HCT116 (cell line): ENCODE measurements at regions not wholly inside any gene's neighbourhood (a gene's known extent, or its start where the extent isn't known, plus 50 kb on each side); places are given as distances from the start of the nearest gene placed in this dataset.

Source experiments
- ATAC-seq: fragments of 200-7000 bp; cut with Tn5 transposase; 2 replicates; pipeline ENCODE4 v1.9.1; 2020; ENCODE audit warnings: mild to moderate bottlenecking, moderate library complexity
- BruUV-seq: library from RNA; stranded (reverse); fragments of 400-500 nt; replicated peaks from 2 replicates; lab custom pipeline; 2021; lab: Mats Ljungman, UMichigan
- CTCF ChIA-PET: fragments of 300-600 bp; sonication (Branson Sonifier 250); formaldehyde crosslinking; loops from one replicate; lab custom pipeline; 2021; ENCODE audit warnings: antibody characterized with exemption; lab: Charles Lee
- POLR2A ChIA-PET: fragments of 300-600, 350-600 bp; sonication (Branson Sonifier 250); formaldehyde crosslinking; loops from one replicate; lab custom pipeline; 2021; ENCODE audit warnings: antibody characterized with exemption; lab: Charles Lee
- RAD21 ChIA-PET, 2 experiments: fragments of 300-600 bp; sonication (Branson Sonifier 250); formaldehyde crosslinking; loops; one replicate each; lab custom pipeline; 2023; ENCODE audit warnings: low total read pairs in 2 of 2; ENCODE audit not compliant: uncharacterized antibody in 2 of 2, unreplicated experiment in 2 of 2, low non-redundant PET in 1 of 2; lab: Charles Lee
- DNase-seq: peaks from one replicate; pipeline ENCODE4 v3.0.0-alpha.2; 2010; ENCODE audit warnings: low read depth, low spot score
- H2AFZ ChIP-seq: fragments of 200-600 bp; shearing (Covaris generic), sonication (generic); 2 replicates; pipeline ENCODE4 v1.6.1; 2017; ENCODE audit warnings: low read depth, mixed run types, mixed read lengths, antibody characterized with exemption, low read length; ENCODE audit not compliant: poor library complexity, severe bottlenecking
- H3K27ac ChIP-seq: 2 replicates; pipeline ENCODE4 v1.5.1; 2012; ENCODE audit warnings: low read depth, low read length
- H3K27me3 ChIP-seq: fragments of 200-600 bp; sonication (generic); 2 replicates; pipeline ENCODE4 v1.6.1; 2016; ENCODE audit warnings: mixed run types, low read length, mixed read lengths; ENCODE audit not compliant: insufficient read depth
- H3K36me3 ChIP-seq, 2 experiments: fragments of 200-500 bp in 1 of 2; fragments of 200-600 bp in 1 of 2; sonication (Bioruptor generic) in 1 of 2; sonication (generic) in 1 of 2; 2 replicates each; pipeline versions ENCODE4 v1.5.1 to v1.6.1; 2014 to 2016; ENCODE audit warnings: low read length in 2 of 2, inconsistent platforms in 1 of 2, mixed read lengths in 1 of 2, mixed run types in 1 of 2; ENCODE audit not compliant: insufficient read depth in 2 of 2, control insufficient read depth in 1 of 2
- H3K4me1 ChIP-seq, 2 experiments: fragments of 200-600 bp in 1 of 2; sonication (generic) in 1 of 2; 2 replicates each; pipeline versions ENCODE4 v1.5.1 to v1.6.1; 2012 to 2017; ENCODE audit warnings: low read length in 2 of 2, inconsistent platforms in 1 of 2, mild to moderate bottlenecking in 1 of 2, mixed read lengths in 1 of 2, mixed run types in 1 of 2, moderate library complexity in 1 of 2; ENCODE audit not compliant: insufficient read depth in 2 of 2, control insufficient read depth in 1 of 2
- H3K4me2 ChIP-seq: fragments of 200-600 bp; sonication (generic); 2 replicates; pipeline ENCODE4 v1.6.1; 2017; ENCODE audit warnings: mixed run types, low read length, mixed read lengths
- H3K4me3 ChIP-seq, 2 experiments: fragments of 200-600 bp in 1 of 2; sonication (generic) in 1 of 2; replicated peaks in 1 of 2; 2 replicates each; pipeline ENCODE4 v1.5.1; 2011 to 2016; ENCODE audit warnings: low read length in 2 of 2, control low read depth in 1 of 2, low read depth in 1 of 2, mild to moderate bottlenecking in 1 of 2, mixed read lengths in 1 of 2, mixed run types in 1 of 2
- H3K79me2 ChIP-seq: fragments of 200-600 bp; sonication (generic); 2 replicates; pipeline ENCODE4 v1.6.1; 2017; ENCODE audit warnings: mild to moderate bottlenecking, mixed run types, low read length, moderate library complexity, mixed read lengths; ENCODE audit not compliant: insufficient read depth
- H3K9ac ChIP-seq: fragments of 200-600 bp; sonication (generic); 2 replicates; pipeline ENCODE4 v1.6.1; 2016; ENCODE audit warnings: low read length, mixed read lengths
- H3K9me2 ChIP-seq: fragments of 200-600 bp; sonication (generic), shearing (Covaris generic); 2 replicates; pipeline ENCODE4 v1.6.1; 2017; ENCODE audit warnings: mixed run types, mild to moderate bottlenecking, moderate library complexity; ENCODE audit not compliant: insufficient read depth
- H3K9me3 ChIP-seq, 2 experiments: fragments of 200-500 bp in 1 of 2; fragments of 200-600 bp in 1 of 2; sonication (Bioruptor generic) in 1 of 2; sonication (generic) in 1 of 2; 2 replicates each; pipeline ENCODE4 v1.6.1; 2014 to 2017; ENCODE audit warnings: low read length in 2 of 2, mixed read lengths in 2 of 2, inconsistent platforms in 1 of 2, low read depth in 1 of 2, mild to moderate bottlenecking in 1 of 2, mixed run types in 1 of 2, moderate library complexity in 1 of 2; ENCODE audit not compliant: control insufficient read depth in 1 of 2, insufficient read depth in 1 of 2
- H4K20me1 ChIP-seq: fragments of 200-600 bp; sonication (generic), shearing (Covaris generic); 2 replicates; pipeline ENCODE4 v1.6.1; 2017; ENCODE audit warnings: mixed run types, mild to moderate bottlenecking, moderate library complexity; ENCODE audit not compliant: insufficient read depth
- EZH2 ChIP-seq: fragments of 200-600 bp; sonication (generic); IDR thresholded peaks from 2 replicates; pipeline ENCODE4 v1.6.1; 2017; ENCODE audit warnings: antibody characterized with exemption, mixed run types
- EZH2phosphoT487 ChIP-seq: fragments of 200-600 bp; IDR thresholded peaks from 2 replicates; pipeline ENCODE4 v1.6.1; 2018; ENCODE audit warnings: antibody characterized with exemption, borderline replicate concordance
- SP1 ChIP-seq: IDR thresholded peaks from 2 replicates; pipeline ENCODE4 v1.6.1; 2012; ENCODE audit warnings: low read depth
- SRF ChIP-seq: IDR thresholded peaks from 2 replicates; pipeline ENCODE4 v1.6.1; 2012; ENCODE audit warnings: low read depth
- TCF7L2 ChIP-seq: IDR thresholded peaks from 2 replicates; pipeline ENCODE4 v1.7.0; 2011; ENCODE audit warnings: borderline replicate concordance, inconsistent platforms; ENCODE audit not compliant: insufficient read depth, insufficient read length; ENCODE audit errors: extremely low read depth
- ZBTB33 ChIP-seq: IDR thresholded peaks from 2 replicates; pipeline ENCODE4 v1.6.1; 2011; ENCODE audit warnings: mild to moderate bottlenecking, low read length, moderate library complexity; ENCODE audit not compliant: insufficient replicate concordance; ENCODE audit errors: extremely low read depth
- ZNF274 ChIP-seq: fragments of 200-500 bp; sonication (Bioruptor generic); IDR thresholded peaks from 2 replicates; pipeline ENCODE4 v1.6.1; 2014; ENCODE audit warnings: mild to moderate bottlenecking, low read depth, low read length, inconsistent platforms
- intact Hi-C: fragments of 100-400 bp; cut with micrococcal nuclease; formaldehyde crosslinking; loops from 2 replicates; pipeline ENCODE4 v1.10.0; 2022
- TF ChIP-seq, protein P1 (sequence below): IDR thresholded peaks from 2 replicates; pipeline ENCODE4 v1.6.1; 2012; ENCODE audit warnings: low read depth

- TF ChIP-seq EZH2phosphoT487 (no peak), SRF (no peak), EZH2 (no peak), TCF7L2 (no peak), ZNF274 (no peak), ZBTB33 (no peak), SP1 (no peak)
- TF ChIP-seq, protein P1, sequence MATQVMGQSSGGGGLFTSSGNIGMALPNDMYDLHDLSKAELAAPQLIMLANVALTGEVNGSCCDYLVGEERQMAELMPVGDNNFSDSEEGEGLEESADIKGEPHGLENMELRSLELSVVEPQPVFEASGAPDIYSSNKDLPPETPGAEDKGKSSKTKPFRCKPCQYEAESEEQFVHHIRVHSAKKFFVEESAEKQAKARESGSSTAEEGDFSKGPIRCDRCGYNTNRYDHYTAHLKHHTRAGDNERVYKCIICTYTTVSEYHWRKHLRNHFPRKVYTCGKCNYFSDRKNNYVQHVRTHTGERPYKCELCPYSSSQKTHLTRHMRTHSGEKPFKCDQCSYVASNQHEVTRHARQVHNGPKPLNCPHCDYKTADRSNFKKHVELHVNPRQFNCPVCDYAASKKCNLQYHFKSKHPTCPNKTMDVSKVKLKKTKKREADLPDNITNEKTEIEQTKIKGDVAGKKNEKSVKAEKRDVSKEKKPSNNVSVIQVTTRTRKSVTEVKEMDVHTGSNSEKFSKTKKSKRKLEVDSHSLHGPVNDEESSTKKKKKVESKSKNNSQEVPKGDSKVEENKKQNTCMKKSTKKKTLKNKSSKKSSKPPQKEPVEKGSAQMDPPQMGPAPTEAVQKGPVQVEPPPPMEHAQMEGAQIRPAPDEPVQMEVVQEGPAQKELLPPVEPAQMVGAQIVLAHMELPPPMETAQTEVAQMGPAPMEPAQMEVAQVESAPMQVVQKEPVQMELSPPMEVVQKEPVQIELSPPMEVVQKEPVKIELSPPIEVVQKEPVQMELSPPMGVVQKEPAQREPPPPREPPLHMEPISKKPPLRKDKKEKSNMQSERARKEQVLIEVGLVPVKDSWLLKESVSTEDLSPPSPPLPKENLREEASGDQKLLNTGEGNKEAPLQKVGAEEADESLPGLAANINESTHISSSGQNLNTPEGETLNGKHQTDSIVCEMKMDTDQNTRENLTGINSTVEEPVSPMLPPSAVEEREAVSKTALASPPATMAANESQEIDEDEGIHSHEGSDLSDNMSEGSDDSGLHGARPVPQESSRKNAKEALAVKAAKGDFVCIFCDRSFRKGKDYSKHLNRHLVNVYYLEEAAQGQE: no peak
- intact Hi-C loops: no loop called here
- no peak overlapping the region for H3K9ac ChIP-seq
- POLR2A ChIA-PET: no interaction called here
- no peaks in the 10 kb centered on the region for H3K4me1 ChIP-seq
- BruUV-seq: no TSS peak
- no peak overlapping the region for H2AFZ ChIP-seq
- no peak overlapping the region for H3K4me2 ChIP-seq
- no peaks in the 10 kb centered on the region for H3K27me3 ChIP-seq
- RAD21 ChIA-PET: no interaction called here
- no peaks in the 10 kb centered on the region for H3K36me3 ChIP-seq
- CTCF ChIA-PET: no interaction called here
- no peak overlapping the region for H3K27ac ChIP-seq
- H3K9me3 ChIP-seq: no peaks in the 10 kb centered on the region; a peak in 1 of 4 replicates
- DNase-seq (no peak), ATAC-seq (no peak)
- H4K20me1 ChIP-seq: no peaks in the 10 kb centered on the region
- H3K4me3 ChIP-seq: no peak overlapping the region
- H3K9me2 ChIP-seq: no peaks in the 10 kb centered on the region
- no peaks in the 10 kb centered on the region for H3K79me2 ChIP-seq
Observed at GRCh38 chr12:83841620-83842019, 1071.0 kb downstream of the SLC6A15 start.
